HCT116 (cell line): ENCODE measurements at regions not wholly inside any gene's neighbourhood (a gene's known extent, or its start where the extent isn't known, plus 50 kb on each side); places are given as distances from the start of the nearest gene placed in this dataset.

Experiments
- CBX3 ChIP-seq: IDR thresholded peaks from 2 replicates; pipeline ENCODE4 v1.6.1; 2012; ENCODE audit warnings: low read depth
- CTCF ChIP-seq, 3 experiments: fragments of 200-600 bp in 1 of 3; sonication (generic) in 1 of 3; IDR thresholded peaks in 2 of 3; conservative IDR thresholded peaks in 1 of 3; 2 replicates each; pipeline ENCODE4 v1.5.1; 2012 to 2017; ENCODE audit warnings: low read depth in 2 of 3, low read length in 2 of 3, antibody characterized with exemption in 1 of 3, borderline replicate concordance in 1 of 3, control low read depth in 1 of 3, mild to moderate bottlenecking in 1 of 3, mixed read lengths in 1 of 3, mixed run types in 1 of 3, moderate library complexity in 1 of 3; ENCODE audit not compliant: insufficient read depth in 1 of 3
- EGR1 ChIP-seq: IDR thresholded peaks from 2 replicates; pipeline ENCODE4 v1.6.1; 2012; ENCODE audit warnings: low read depth
- EZH2 ChIP-seq: fragments of 200-600 bp; sonication (generic); IDR thresholded peaks from 2 replicates; pipeline ENCODE4 v1.6.1; 2017; ENCODE audit warnings: antibody characterized with exemption, mixed run types
- REST ChIP-seq: IDR thresholded peaks from 2 replicates; pipeline ENCODE4 v1.6.1; 2012; ENCODE audit warnings: low read depth
- SP1 ChIP-seq: IDR thresholded peaks from 2 replicates; pipeline ENCODE4 v1.6.1; 2012; ENCODE audit warnings: low read depth

- TF ChIP-seq SP1 (no peak), EZH2 (no peak), CBX3 (no peak), CTCF (IDR thresholded peaks at IDR 0.05 in 2 of 3, conservative IDR thresholded peaks at IDR 0.05 in 1 of 3; ENCODE audit: borderline replicate concordance in 1 of 3, insufficient read depth in 1 of 3, low read depth in 2 of 3, low read length in 2 of 3) (no peak), EGR1 (no peak), REST (no peak)
Measured at GRCh38 chr1:188270497-188270896, 1441.7 kb downstream of the PLA2G4A start.
